ENCODE measurements at regions not wholly inside any gene's neighbourhood (a gene's known extent, or its start where the extent isn't known, plus 50 kb on each side); places are given as distances from the start of the nearest gene placed in this dataset.

GRCh38 chr16:79767421-79768275 is 167.1 kb upstream of the MAF start:
- Histone ChIP-seq H3K4me2 (ENCODE audit: low read length) (peak overlapping the region; percentile 47), H3K9ac (no peak overlapping the region), H3K27ac (peak overlapping the region; percentile 62), H3K4me3 (ENCODE audit: low read depth, low read length) (no peak overlapping the region), H3K36me3 (ENCODE audit: control insufficient read depth, insufficient read depth, low read length) (no peaks in the 10 kb centered on the region), H3K9me3 (ENCODE audit: control insufficient read depth, low read length) (no peaks in the 10 kb centered on the region), H3K79me2 (no peaks in the 10 kb centered on the region), H3K27me3 (ENCODE audit: control insufficient read depth, insufficient read depth, low read length) (no peaks in the 10 kb centered on the region), H3K4me1 (peaks cover 20% of the 10 kb centered on the region), H2AFZ (peak overlapping the region; percentile 98)
- peak; percentile 33 for TF ChIP-seq CTCF (IDR thresholded peaks at IDR 0.05)

GRCh38 chr16:79765901-79766394 is 165.4 kb upstream of the MAF start:
- Histone ChIP-seq H3K27me3 (ENCODE audit: control insufficient read depth, insufficient read depth, low read length) (no peaks in the 10 kb centered on the region), H3K9me3 (ENCODE audit: control insufficient read depth, low read length) (no peaks in the 10 kb centered on the region), H3K4me3 (ENCODE audit: low read depth, low read length) (no peak overlapping the region), H3K36me3 (ENCODE audit: control insufficient read depth, insufficient read depth, low read length) (no peaks in the 10 kb centered on the region), H3K9ac (no peak overlapping the region), H3K4me1 (peaks cover 17% of the 10 kb centered on the region), H2AFZ (no peak overlapping the region), H3K4me2 (ENCODE audit: low read length) (no peak overlapping the region), H3K79me2 (no peaks in the 10 kb centered on the region), H3K27ac (no peak overlapping the region)
- no peak for TF ChIP-seq CTCF (IDR thresholded peaks at IDR 0.05)

- no peaks in the 10 kb centered on the region for H3K9me3 ChIP-seq (ENCODE audit: control insufficient read depth, low read length)
- no peak overlapping the region for H3K27ac ChIP-seq
- H3K4me2 ChIP-seq (ENCODE audit: low read length) = no peak overlapping the region
- no peak overlapping the region for H3K4me3 ChIP-seq (ENCODE audit: low read depth, low read length)
- no peaks in the 10 kb centered on the region for H3K79me2 ChIP-seq
- H2AFZ ChIP-seq = no peak overlapping the region
- no peak for TF ChIP-seq CTCF (IDR thresholded peaks at IDR 0.05)
- H3K27me3 ChIP-seq (ENCODE audit: control insufficient read depth, insufficient read depth, low read length) = no peaks in the 10 kb centered on the region
- H3K36me3 ChIP-seq (ENCODE audit: control insufficient read depth, insufficient read depth, low read length) = no peaks in the 10 kb centered on the region
- H3K9ac ChIP-seq = no peak overlapping the region
- H3K4me1 ChIP-seq = peaks cover 14% of the 10 kb centered on the region
These were observed 164.9 kb upstream of the MAF start for GRCh38 chr16:79765431-79765830.

GRCh38 chr16:79764415-79765110 is 164.0 kb upstream of the MAF start:
- Histone ChIP-seq H3K27me3 (ENCODE audit: control insufficient read depth, insufficient read depth, low read length) (no peaks in the 10 kb centered on the region), H3K4me1 (peaks cover 13% of the 10 kb centered on the region), H3K4me3 (ENCODE audit: low read depth, low read length) (no peak overlapping the region), H3K79me2 (no peaks in the 10 kb centered on the region), H3K27ac (no peak overlapping the region), H3K9ac (no peak overlapping the region), H2AFZ (no peak overlapping the region), H3K4me2 (ENCODE audit: low read length) (no peak overlapping the region), H3K36me3 (ENCODE audit: control insufficient read depth, insufficient read depth, low read length) (no peaks in the 10 kb centered on the region), H3K9me3 (ENCODE audit: control insufficient read depth, low read length) (no peaks in the 10 kb centered on the region)
- no peak for TF ChIP-seq CTCF (IDR thresholded peaks at IDR 0.05)

Measured in parathyroid adenoma (tissue), 2 donors.